HG03571 (cell line): ENCODE measurements at regions not wholly inside any gene's neighbourhood (a gene's known extent, or its start where the extent isn't known, plus 50 kb on each side); places are given as distances from the start of the nearest gene placed in this dataset.
"Not testable (repeated sequence)": the region's sequence is repeated elsewhere in the genome, so short reads cannot be mapped to it uniquely, and the experiment has no call there.

Source experiments
- ATAC-seq: cut with Tn5 transposase; IDR thresholded peaks from one replicate; pipeline ENCODE4 v1.9.1; 2021; ENCODE audit not compliant: unreplicated experiment

DNA sequence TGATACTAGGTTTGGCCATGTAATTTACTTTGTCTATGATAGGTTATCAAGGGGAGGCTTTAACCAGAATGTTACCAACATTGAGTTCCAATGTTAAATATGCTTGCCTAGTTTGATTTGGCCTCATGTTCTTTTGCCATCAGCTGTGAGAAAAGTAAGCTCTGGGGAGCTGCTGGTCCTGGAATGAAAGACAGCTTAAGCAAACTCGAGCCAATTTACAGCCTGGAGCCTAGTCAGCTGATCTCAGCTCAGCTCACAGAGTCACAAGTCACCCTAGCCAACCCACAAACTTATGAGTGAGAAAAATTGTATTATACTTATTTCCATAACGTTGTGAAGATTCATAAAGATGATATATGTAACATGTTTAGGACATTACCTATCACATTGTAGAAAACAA lies 426.7 kb downstream of the RWDD3 start:
- ATAC-seq: no peak

DNA sequence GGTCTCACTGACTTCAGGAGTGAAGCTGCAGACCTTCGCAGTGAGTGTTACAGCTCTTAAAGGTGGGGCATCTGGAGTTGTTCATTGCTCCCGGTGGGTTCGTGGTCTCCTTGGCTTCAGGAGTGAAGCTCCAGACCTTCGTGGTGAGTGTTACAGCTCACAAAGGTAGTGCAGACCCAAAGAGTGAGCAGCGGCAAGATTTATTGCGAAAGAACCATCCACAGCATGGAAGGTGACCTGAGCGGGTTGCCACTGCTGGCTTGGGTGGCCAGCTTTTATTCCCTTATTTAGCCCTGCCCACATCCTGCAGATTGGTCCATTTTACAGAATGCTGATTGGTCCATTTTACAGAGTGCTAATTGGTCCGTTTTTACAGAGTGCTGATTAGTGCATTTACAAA lies 429.5 kb downstream of the RWDD3 start:
- ATAC-seq: not testable (repeated sequence)

- no peak for ATAC-seq
These were observed 434.2 kb downstream of the RWDD3 start for GRCh38 chr1:95668165-95668564.

DNA sequence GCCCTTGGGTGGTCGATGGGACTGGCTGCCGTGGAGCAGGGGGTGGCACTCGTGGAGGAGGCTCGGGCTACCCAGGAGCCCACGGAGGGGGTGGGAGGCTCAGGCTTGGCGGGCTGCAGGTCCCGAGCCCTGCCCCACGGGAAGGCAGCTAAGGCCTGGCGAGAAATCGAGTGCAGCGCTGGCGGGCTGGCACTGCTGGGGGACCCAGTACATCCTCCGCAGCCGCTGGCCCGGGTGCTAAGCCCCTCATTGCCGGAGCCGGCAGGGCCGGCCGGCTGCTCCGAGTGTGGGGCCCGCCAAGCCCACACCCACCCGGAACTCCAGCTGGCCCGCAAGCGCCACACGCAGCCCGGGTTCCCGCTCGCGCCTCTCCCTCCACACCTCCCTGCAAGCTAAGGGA lies 435.6 kb downstream of the RWDD3 start:
- ATAC-seq: not testable (repeated sequence)

GRCh38 chr1:95671098-95671497 lies 437.1 kb downstream of the RWDD3 start:
- no peak for ATAC-seq

- ATAC-seq: no peak
These were observed 445.3 kb downstream of the RWDD3 start for GRCh38 chr1:95679262-95679661.

GRCh38 chr1:95685081-95685480 lies 451.1 kb downstream of the RWDD3 start:
- ATAC-seq: no peak

- ATAC-seq: no peak
These were observed 452.2 kb downstream of the RWDD3 start for GRCh38 chr1:95686217-95686616.

DNA sequence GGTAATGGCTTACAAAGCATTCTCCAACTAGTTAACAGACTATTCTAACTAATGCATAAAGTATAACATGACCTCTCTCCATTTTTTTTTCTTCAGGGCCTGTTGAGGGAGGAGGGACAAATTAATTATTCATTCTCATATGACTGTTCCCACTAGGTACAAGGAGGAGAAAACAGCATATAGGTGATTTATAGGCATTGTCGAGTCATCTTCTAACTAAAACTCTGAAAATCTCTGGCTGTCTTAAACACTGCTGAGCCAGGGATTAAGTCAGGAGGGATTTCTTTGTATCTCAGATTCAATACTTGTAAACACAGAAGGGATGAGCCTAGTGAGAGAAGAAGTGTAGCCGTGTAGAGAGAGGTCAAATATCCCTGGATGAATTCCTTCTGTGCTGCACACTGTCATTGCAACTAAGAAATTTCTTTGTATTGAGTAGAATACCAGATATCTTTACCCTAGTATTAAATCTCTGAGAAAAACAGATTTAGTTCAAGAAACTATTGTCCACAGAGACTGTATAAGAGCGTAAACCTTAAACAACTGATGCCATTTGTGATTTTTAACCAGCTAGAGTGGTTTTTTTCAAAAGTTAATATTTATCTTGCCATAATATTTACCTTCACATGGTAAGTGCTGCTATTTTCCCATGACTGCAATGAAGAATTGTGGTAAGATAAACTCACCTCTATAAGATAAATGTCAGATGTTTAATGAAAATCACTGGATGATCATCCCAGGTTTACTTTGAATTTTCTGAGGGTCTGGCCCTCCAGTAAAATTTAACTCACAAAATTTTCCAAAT lies 465.3 kb downstream of the RWDD3 start:
- ATAC-seq: no peak

DNA sequence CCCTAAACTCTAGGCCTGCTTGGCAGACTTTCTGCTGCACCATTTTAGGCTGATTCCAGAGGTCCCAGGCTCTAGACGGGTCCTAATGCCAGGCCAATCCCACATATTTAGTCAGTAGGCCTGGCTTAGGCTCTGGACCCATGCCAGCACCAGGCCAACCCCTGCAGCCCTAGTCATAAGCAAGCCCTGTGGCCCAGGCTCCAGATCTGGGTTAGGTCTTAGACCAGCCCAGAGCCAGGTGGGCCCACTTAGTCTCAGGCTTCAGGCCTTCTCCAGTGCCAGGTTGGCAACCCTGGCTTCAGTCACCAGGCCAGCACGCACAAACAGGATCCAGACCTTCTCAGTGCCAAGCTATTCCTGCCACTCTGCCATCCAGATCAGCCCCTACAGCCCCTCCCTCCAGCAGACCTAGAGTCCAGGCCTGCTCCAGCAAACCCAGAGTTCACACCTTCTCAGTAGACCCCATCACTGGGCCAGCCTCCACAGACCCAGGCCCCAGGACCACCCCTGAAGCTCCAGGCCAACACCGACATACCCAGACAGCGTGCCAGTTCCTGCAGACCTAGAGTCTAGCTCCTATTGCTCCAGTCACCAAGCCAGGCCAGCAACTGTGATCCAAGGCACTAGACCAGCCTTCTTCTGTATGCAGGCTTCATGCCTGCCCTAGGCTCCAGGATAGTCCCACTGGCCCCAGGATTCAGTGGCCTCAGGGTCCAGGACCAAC lies 467.6 kb downstream of the RWDD3 start:
- ATAC-seq: no peak

DNA sequence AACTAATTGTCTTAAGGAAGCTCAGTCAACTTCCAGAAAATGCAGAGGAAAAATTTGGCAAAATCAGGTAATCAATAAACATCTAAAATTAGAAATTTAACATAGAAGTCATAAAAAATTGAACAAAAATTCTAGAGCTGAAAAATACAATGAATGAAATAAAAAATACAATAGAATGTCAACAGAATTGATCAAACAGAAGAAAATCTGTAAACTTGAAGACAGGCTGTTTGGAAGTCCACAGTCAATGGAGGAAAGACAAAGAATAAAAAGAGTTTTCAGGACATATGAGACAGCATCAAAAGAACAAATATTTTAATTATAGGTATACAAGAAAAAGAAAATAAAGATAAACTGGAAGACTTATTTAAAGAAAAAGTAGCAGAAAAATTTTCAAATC lies 469.0 kb downstream of the RWDD3 start:
- ATAC-seq: no peak

- no peak for ATAC-seq
These were observed 482.1 kb downstream of the RWDD3 start for GRCh38 chr1:95716097-95716496.

GRCh38 chr1:95716550-95716949 lies 482.5 kb downstream of the RWDD3 start:
- no peak for ATAC-seq

GRCh38 chr1:95723346-95723745 lies 489.3 kb downstream of the RWDD3 start:
- ATAC-seq: no peak

DNA sequence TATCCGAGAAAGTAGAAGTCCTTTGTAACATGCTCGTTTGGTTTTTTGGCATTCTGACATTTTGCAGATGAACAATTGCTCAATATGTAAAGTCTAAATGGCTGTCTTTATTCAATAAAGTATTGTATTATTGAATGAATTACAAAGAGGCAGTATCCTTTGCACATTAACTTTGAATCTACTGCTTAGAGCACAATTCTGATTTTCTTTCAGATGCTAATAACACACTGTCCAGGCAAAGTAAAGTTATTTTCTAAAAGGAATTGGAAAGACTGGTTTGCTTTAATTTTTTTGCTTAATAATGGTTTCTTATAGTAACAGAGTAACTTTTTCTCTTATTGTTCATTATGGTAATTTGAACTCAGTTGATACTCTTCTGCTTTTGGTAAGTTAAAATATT lies 494.8 kb downstream of the RWDD3 start:
- ATAC-seq: no peak

DNA sequence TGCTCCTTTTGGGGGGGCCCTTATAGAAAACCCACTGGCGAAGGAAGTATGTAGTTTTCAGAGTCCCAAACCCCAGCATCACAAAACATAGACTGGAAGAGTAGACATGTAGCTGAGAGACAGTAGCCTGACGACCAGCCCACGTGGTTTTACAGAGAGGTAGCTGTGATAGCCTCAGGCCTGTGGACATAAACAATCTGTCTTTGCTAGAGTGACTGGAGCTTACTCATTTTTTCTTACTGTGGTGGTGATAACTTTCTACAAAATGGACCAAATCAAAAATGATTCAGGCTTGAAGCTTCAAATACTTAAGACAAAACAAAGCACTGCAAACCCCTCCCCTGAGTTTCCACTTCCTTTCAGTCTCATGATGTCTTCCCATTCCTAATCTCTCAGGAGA lies 497.0 kb downstream of the RWDD3 start:
- no peak for ATAC-seq

DNA sequence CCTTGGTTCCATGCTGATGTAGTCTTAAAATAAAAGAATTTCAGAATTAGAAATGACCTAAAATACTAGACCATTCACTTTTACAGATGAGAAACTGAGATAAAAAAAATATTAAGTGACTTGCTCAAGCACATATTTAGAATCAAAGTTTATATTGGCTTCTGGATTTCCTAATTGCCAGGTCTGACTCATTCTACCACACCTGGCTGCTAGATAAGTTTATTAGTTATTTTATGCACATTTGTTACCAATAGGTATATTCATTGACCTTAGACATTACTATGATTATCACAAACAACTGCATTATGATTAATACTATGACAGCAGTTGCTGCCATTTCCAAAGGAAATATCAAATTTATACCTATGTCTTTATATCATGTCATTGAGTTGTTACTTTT lies 497.5 kb downstream of the RWDD3 start:
- ATAC-seq: no peak

GRCh38 chr1:95733031-95733430 lies 499.0 kb downstream of the RWDD3 start:
- no peak for ATAC-seq

DNA sequence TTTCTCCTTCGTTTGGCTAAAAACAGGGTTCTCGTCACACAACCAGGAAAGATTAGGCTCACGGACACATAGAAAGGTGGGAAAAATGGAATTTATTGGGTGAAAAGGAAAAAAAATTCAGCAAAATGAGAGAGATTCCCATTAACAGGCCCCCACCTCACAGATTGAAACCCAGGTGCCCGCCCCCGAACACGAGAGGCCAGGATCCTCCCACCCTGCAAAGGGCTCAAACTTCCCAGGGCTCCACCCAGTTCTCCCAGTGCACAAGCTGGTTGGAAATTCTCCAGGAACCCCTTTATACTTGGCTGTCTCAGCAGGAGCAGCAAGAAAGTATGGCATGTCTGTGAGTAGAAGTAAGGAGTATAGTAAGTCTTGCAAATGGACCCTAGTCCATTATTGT lies 499.7 kb downstream of the RWDD3 start:
- no peak for ATAC-seq

DNA sequence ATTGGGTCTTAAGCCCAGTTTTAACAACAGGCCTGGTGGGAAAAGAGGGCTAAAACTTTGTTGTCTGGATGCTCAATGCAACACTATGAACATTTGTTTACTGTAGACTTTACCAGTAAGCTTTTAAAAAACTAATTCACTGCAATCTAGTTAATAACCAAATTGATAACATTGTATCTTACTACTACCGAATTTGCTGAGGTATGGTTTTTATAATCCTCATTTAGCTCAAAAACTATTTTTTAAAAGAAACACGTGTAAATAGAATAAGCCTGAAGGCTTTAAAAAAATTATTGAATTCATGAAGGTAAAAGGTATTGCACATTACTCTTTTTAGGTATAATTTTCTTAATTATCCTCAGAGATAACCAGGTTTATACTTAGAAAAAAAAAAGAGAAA lies 500.6 kb downstream of the RWDD3 start:
- ATAC-seq: no peak

- ATAC-seq: no peak
These were observed 508.6 kb downstream of the RWDD3 start for GRCh38 chr1:95742591-95743089.

DNA sequence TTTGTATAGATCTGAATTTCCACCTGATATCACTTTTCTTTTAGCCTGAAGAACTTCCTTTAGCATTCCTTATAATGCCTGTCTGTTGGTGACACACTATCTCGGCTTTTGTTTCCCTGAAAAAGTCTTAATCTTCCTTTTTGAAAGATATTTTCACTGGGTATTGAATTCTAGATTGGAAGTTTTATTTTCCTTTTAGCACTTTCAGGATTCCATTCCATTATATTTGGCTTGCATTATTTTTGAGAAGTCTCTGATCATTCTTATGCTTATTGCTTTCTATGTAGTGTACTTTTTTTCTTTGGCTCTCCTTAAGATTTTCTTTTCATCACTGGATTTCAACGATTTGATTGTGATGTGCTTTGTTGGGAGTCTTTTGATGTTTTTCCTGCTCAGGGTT lies 510.7 kb downstream of the RWDD3 start:
- no peak for ATAC-seq
